NCI-H226 (cell line): ENCODE measurements at regions not wholly inside any gene's neighbourhood (a gene's known extent, or its start where the extent isn't known, plus 50 kb on each side); places are given as distances from the start of the nearest gene placed in this dataset.

ENCODE experiments used
- DNase-seq: peaks from one replicate; pipeline ENCODE4 v3.0.0-alpha.2; 2015

GRCh38 chr1:79848316-79848715 is 841.8 kb upstream of the ADGRL4 start:
- DNase-seq = no peak

GRCh38 chr1:79847700-79848099 is 841.2 kb upstream of the ADGRL4 start:
- DNase-seq = no peak

- DNase-seq = no peak
Observed at GRCh38 chr1:79845936-79846335, 839.4 kb upstream of the ADGRL4 start.

GRCh38 chr1:79842811-79843210 is 836.3 kb upstream of the ADGRL4 start:
- DNase-seq = no peak

GRCh38 chr1:79839882-79840281 is 833.4 kb upstream of the ADGRL4 start:
- DNase-seq = no peak

- no peak for DNase-seq
Observed at GRCh38 chr1:79827446-79827845, 820.9 kb upstream of the ADGRL4 start.

GRCh38 chr1:79825551-79825950 is 819.0 kb upstream of the ADGRL4 start:
- no peak for DNase-seq

GRCh38 chr1:79822053-79822452 is 815.5 kb upstream of the ADGRL4 start:
- DNase-seq = no peak

- no peak for DNase-seq
Observed at GRCh38 chr1:79819140-79819539, 812.6 kb upstream of the ADGRL4 start.

GRCh38 chr1:79817031-79817560 is 810.6 kb upstream of the ADGRL4 start:
- no peak for DNase-seq

- peak; percentile 16 for DNase-seq
Observed at GRCh38 chr1:79815115-79815514, 808.6 kb upstream of the ADGRL4 start.

GRCh38 chr1:79811173-79811572 is 804.6 kb upstream of the ADGRL4 start:
- DNase-seq = peak; percentile 83

GRCh38 chr1:79808816-79809475 is 802.4 kb upstream of the ADGRL4 start:
- DNase-seq = peak; percentile 64

- DNase-seq = no peak
Observed at GRCh38 chr1:79807816-79808215, 801.3 kb upstream of the ADGRL4 start.

GRCh38 chr1:79797487-79797886 is 791.0 kb upstream of the ADGRL4 start:
- DNase-seq = no peak

- no peak for DNase-seq
Observed at GRCh38 chr1:79796434-79796833, 789.9 kb upstream of the ADGRL4 start.

- peak; percentile 93 for DNase-seq
Observed at GRCh38 chr1:79792219-79792930, 785.8 kb upstream of the ADGRL4 start.

GRCh38 chr1:79791488-79792218 is 785.1 kb upstream of the ADGRL4 start:
- DNase-seq = peak; percentile 18

GRCh38 chr1:79790950-79791349 is 784.4 kb upstream of the ADGRL4 start:
- no peak for DNase-seq

- DNase-seq = no peak
Observed at GRCh38 chr1:79787631-79788030, 781.1 kb upstream of the ADGRL4 start.

- DNase-seq = no peak
Observed at GRCh38 chr1:79785964-79786363, 779.4 kb upstream of the ADGRL4 start.

GRCh38 chr1:79785561-79785960 is 779.0 kb upstream of the ADGRL4 start:
- no peak for DNase-seq

GRCh38 chr1:79781261-79781660 is 774.7 kb upstream of the ADGRL4 start:
- peak; percentile 37 for DNase-seq
